HL-60 (cell line): ENCODE measurements at regions not wholly inside any gene's neighbourhood (a gene's known extent, or its start where the extent isn't known, plus 50 kb on each side); places are given as distances from the start of the nearest gene placed in this dataset.

ENCODE experiments used
- CTCF ChIP-seq: IDR thresholded peaks from one replicate; pipeline ENCODE4 v1.5.1; 2011; ENCODE audit warnings: low read length, control low read depth, inconsistent platforms; ENCODE audit not compliant: insufficient read depth
- GABPA ChIP-seq: IDR thresholded peaks from 2 replicates; pipeline ENCODE4 v1.6.1; 2012; ENCODE audit warnings: low read depth
- POLR2AphosphoS5 ChIP-seq: IDR thresholded peaks from 2 replicates; pipeline ENCODE4 v1.6.1; 2012; ENCODE audit warnings: low read depth
- REST ChIP-seq: IDR thresholded peaks from 2 replicates; pipeline ENCODE4 v1.6.1; 2012; ENCODE audit warnings: low read depth; ENCODE audit not compliant: insufficient replicate concordance
- SPI1 ChIP-seq: IDR thresholded peaks from 2 replicates; pipeline ENCODE4 v1.6.1; 2012; ENCODE audit warnings: low read depth, mild to moderate bottlenecking, borderline replicate concordance

- TF ChIP-seq CTCF: no peak
- no peak for TF ChIP-seq POLR2AphosphoS5
- no peak for TF ChIP-seq REST
- TF ChIP-seq GABPA: no peak
- no peak for TF ChIP-seq SPI1
These were observed 149.9 kb upstream of the RASGRP1 start for GRCh38 chr15:38714309-38715072.
